Heart left ventricle (tissue), 16 donors: ENCODE measurements at regions not wholly inside any gene's neighbourhood (a gene's known extent, or its start where the extent isn't known, plus 50 kb on each side); places are given as distances from the start of the nearest gene placed in this dataset.
A peak's percentile ranks its signal among the peaks of the same experiment; 100 is the strongest.

Experiments
- ATAC-seq, 4 donors: fragments of 200-7000 bp; cut with Tn5 transposase; one replicate each; pipeline ENCODE4 v1.9.1; 2020 to 2022; ENCODE audit warnings: moderate library complexity in 4 of 4, mild to moderate bottlenecking in 3 of 4, moderate number of reproducible peaks in 1 of 4
- DNase-seq, 5 donors: peaks; one replicate each; pipeline ENCODE4 v3.0.0-alpha.2; 2020
- H3K27ac ChIP-seq, 12 donors: fragments of 200-600 bp; sonication (generic) in 4 of 12; one replicate each; pipeline versions ENCODE4 v1.5.0 to v1.8.0; 2016 to 2022; ENCODE audit warnings: mild to moderate bottlenecking in 2 of 12
- H3K27me3 ChIP-seq, 9 donors: fragments of 200-600 bp; sonication (generic) in 2 of 9; one replicate each; pipeline versions ENCODE4 v1.5.1 to v1.8.0; 2016 to 2022; ENCODE audit warnings: mild to moderate bottlenecking in 3 of 9
- H3K36me3 ChIP-seq, 9 donors: fragments of 200-600 bp; sonication (generic) in 2 of 9; one replicate each; pipeline versions ENCODE4 v1.5.0 to v1.8.0; 2018 to 2022; ENCODE audit warnings: mild to moderate bottlenecking in 2 of 9
- H3K4me1 ChIP-seq, 12 donors: fragments of 200-600 bp; sonication (generic) in 4 of 12; one replicate each; pipeline versions ENCODE4 v1.5.0 to v1.8.0; 2016 to 2022; ENCODE audit warnings: mild to moderate bottlenecking in 3 of 12
- H3K4me3 ChIP-seq, 12 donors: fragments of 200-600 bp; sonication (generic) in 4 of 12; one replicate each; pipeline versions ENCODE4 v1.5.0 to v1.8.0; 2017 to 2022; ENCODE audit warnings: mild to moderate bottlenecking in 9 of 12, moderate library complexity in 4 of 12
- H3K9me3 ChIP-seq, 12 donors: fragments of 200-600 bp; sonication (generic) in 4 of 12; one replicate each; pipeline versions ENCODE4 v1.5.0 to v1.8.0; 2016 to 2022; ENCODE audit warnings: mild to moderate bottlenecking in 1 of 12
- POLR2A ChIP-seq, 2 donors: fragments of 450-650 bp; IDR thresholded peaks; one replicate each; pipeline ENCODE4 v1.6.1; 2017; ENCODE audit warnings: antibody characterized with exemption in 2 of 2, mild to moderate bottlenecking in 2 of 2, moderate library complexity in 2 of 2
- WGBS, 4 donors: extraction: QIAGEN DNeasy Blood & Tissue Kit in 2 of 4; methylation state at CpG; one replicate each; pipeline versions ENCODE4 v1.1.5 to v1.1.7; 2013 to 2018; 5-methylcytosine and 5-hydroxymethylcytosine counted together
- intact Hi-C, 10 donors: fragments of 100-400 bp; cut with DNase I; formaldehyde crosslinking; loops; one replicate each; pipeline versions ENCODE4 v1.11.1 to v1.14.2; 2022
- TF ChIP-seq, protein P1 (sequence below), 12 donors: fragments of 200-600 bp; sonication (generic) in 4 of 12; IDR thresholded peaks; one replicate each; pipeline versions ENCODE4 v1.5.0 to v1.8.0; 2018 to 2022; ENCODE audit warnings: antibody characterized with exemption in 12 of 12, mild to moderate bottlenecking in 5 of 12
- donor health status: ischemic (EF 13 %, LVEDD 7.1; RV severe dilation, severe dysfunction).
- donor health status: healthy with polysubstance abuse.
- donor health status: DM: no; HTN: yes; CAD: no.
- donor health status: DM: no; HTN: no; CAD: no.
- donor health status: ischemic (EF 25% LVEDD 6.9; RV normal size, moderate dysfunction).
- donor health status: ischemic (EF 25% LVEDD 5.7; RV mildly dilated, moderate dysfunction).
- donor health status: healthy.
- donor health status: DM: yes; HTN: yes; CAD: no.
- donor health status: ischemic (EF 35%, LVEDD 5.7; RV mildly dilated, moderate dysfunction).
- donor health status: nonischemic (EF 11% LVEDD 7.7; RV severe dilation, severe dysfunction).
- donor health status: DM: yes; HTN: yes; CAD: no.
- donor health status: PGD.
- donor health status: ischemic (EF 29% LVEDD 5.4; RV normal size, mild dysfunction).
- donor health status: nonischemic (EF 23%, LVEDD 6.1; RV moderate dilation, normal function).

DNA sequence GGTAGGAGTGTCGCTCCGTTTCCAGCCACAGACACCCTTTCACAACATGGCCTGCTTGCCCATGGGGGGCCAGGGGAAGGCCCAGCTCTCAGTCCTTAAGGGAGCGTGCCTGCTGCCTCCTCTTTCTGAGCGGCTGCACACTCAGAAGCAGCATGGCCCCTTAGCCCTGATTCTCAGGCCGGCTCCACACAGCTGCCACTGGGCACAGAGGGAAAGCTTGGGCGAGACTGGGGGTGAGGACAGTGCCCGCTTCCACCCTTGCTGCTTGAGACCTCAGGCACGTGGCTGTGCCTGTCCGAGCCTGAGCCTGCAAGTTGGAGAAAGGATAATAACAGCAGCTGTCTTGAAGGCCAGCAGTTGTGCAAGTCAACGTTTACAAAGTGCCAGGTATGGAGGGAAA is 416.3 kb downstream of the SHANK2 start:
- DNase-seq: peak in 1 of 5 donors; percentile 40
- intact Hi-C loops: no loop called here
- Histone ChIP-seq H3K9me3 (peaks cover 0 to 13% (median 2%) of the 10 kb centered on the region in 12 donors), H3K4me1 (peaks cover 0 to 5% (median 0%) of the 10 kb centered on the region in 12 donors), H3K36me3 (no peaks in the 10 kb centered on the region), H3K27ac (no peak overlapping the region), H3K27me3 (peaks cover 0 to 15% (median 0%) of the 10 kb centered on the region in 9 donors), H3K4me3 (no peak overlapping the region)
- ATAC-seq: no peak
- TF ChIP-seq, protein P1, sequence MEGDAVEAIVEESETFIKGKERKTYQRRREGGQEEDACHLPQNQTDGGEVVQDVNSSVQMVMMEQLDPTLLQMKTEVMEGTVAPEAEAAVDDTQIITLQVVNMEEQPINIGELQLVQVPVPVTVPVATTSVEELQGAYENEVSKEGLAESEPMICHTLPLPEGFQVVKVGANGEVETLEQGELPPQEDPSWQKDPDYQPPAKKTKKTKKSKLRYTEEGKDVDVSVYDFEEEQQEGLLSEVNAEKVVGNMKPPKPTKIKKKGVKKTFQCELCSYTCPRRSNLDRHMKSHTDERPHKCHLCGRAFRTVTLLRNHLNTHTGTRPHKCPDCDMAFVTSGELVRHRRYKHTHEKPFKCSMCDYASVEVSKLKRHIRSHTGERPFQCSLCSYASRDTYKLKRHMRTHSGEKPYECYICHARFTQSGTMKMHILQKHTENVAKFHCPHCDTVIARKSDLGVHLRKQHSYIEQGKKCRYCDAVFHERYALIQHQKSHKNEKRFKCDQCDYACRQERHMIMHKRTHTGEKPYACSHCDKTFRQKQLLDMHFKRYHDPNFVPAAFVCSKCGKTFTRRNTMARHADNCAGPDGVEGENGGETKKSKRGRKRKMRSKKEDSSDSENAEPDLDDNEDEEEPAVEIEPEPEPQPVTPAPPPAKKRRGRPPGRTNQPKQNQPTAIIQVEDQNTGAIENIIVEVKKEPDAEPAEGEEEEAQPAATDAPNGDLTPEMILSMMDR (IDR thresholded peaks at IDR 0.05): no peak
- TF ChIP-seq POLR2A (IDR thresholded peaks at IDR 0.05): no peak
- WGBS, 4 donors: 70 to 88% (median 86%) methylated on average over 7 to 10 of the region's 10 CpGs

DNA sequence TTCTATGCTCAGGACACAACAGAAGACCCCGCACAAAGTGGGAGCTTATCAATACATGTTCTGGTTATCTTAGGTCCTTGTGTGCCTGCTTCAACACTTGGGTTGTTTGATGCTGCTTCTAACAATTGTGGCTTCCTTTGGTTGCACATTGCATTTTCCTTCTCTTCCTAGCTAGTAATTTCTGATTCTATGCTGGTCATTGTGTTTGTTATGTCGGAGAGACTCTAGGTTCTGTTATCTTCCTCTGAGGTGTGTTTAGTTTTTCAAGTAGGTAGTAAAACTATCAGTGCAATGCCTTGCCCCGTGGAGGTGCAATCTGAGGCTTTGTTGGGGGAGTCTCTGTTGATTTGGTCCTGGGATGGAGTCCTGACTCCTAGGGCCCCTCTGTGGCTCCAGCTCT is 414.2 kb downstream of the SHANK2 start:
- intact Hi-C loops: no loop called here
- H3K4me1 ChIP-seq: peaks cover 0 to 5% (median 0%) of the 10 kb centered on the region in 12 donors
- DNase-seq (no peak), ATAC-seq (no peak)
- TF ChIP-seq POLR2A (IDR thresholded peaks at IDR 0.05): no peak
- TF ChIP-seq, protein P1 (IDR thresholded peaks at IDR 0.05): no peak
- no peaks in the 10 kb centered on the region for H3K36me3 ChIP-seq
- WGBS, 4 donors: 73 to 85% (median 78%) methylated on average over 3 of the region's 3 CpGs
- H3K4me3 ChIP-seq: no peak overlapping the region
- H3K27ac ChIP-seq: no peak overlapping the region
- peaks cover 0 to 5% (median 0%) of the 10 kb centered on the region in 9 donors for H3K27me3 ChIP-seq
- peaks cover 0 to 13% (median 2%) of the 10 kb centered on the region in 12 donors for H3K9me3 ChIP-seq

DNA sequence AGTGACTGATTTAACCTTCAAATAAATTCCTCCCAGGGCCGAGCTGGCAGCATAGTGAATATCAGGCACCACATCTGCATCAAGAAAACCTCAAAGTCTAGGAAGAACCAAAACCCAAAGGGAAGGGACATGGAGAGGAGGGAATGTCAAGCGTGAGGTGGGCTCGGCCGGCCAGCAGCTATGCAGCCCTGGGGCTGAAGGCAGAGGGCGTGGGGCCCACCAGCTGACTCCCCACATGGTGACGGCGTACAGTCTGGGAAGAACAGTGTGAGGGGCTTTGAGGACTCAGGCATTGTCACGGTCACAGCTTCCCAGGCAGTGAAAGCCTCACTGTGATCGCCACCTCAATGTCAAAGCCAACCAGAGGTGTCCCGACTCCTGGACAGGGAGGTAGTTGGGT is 412.5 kb downstream of the SHANK2 start:
- Histone ChIP-seq H3K9me3 (peaks cover 0 to 13% (median 2%) of the 10 kb centered on the region in 12 donors), H3K4me1 (no peaks in the 10 kb centered on the region), H3K27me3 (peaks cover 0 to 9% (median 0%) of the 10 kb centered on the region in 9 donors), H3K27ac (no peak overlapping the region), H3K4me3 (no peak overlapping the region), H3K36me3 (no peaks in the 10 kb centered on the region)
- 84 to 92% (median 87%) methylated on average over 10 of the region's 10 CpGs for WGBS, 4 donors
- DNase-seq: peak in 1 of 5 donors; percentile 33
- TF ChIP-seq POLR2A (IDR thresholded peaks at IDR 0.05): no peak
- TF ChIP-seq, protein P1 (IDR thresholded peaks at IDR 0.05): no peak
- intact Hi-C loops: no loop called here
- ATAC-seq: no peak

DNA sequence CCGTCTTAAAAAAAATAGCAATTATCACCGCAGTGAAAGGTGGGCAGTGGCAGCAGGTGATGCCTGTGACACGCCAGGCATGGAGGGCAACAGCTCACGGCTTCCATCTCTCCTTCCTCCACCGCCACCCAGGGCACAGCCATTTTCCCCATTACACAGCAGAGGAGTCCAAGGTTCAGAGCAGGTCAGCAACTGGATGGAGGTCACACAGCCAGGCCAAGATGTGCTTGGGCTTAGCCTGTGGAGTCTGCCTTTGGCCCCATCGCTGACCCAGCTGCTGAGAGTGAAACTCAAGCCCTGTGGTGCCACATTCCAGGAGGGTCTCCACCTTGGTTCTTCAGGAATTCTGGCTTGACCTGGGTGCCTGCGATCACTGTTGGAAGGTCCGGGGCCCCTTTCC is 411.1 kb downstream of the SHANK2 start:
- H3K27me3 ChIP-seq: peaks cover 0 to 9% (median 0%) of the 10 kb centered on the region in 9 donors

More for the DNA sequence above, 411.1 kb downstream of the SHANK2 start:
- DNase-seq (peak in 1 of 5 donors; percentile 23), ATAC-seq (no peak)
- H3K4me1 ChIP-seq: no peaks in the 10 kb centered on the region
- H3K27ac ChIP-seq: no peak overlapping the region
- no peak for TF ChIP-seq POLR2A (IDR thresholded peaks at IDR 0.05)
- TF ChIP-seq, protein P1 (IDR thresholded peaks at IDR 0.05): no peak
- 85 to 94% (median 92%) methylated on average over 8 of the region's 8 CpGs for WGBS, 4 donors
- intact Hi-C loops: no loop called here
- no peak overlapping the region for H3K4me3 ChIP-seq
- H3K9me3 ChIP-seq: peaks cover 0 to 13% (median 2%) of the 10 kb centered on the region in 12 donors
- no peaks in the 10 kb centered on the region for H3K36me3 ChIP-seq
